Hematopoietic multipotent progenitor cell treated with erythropoietin and hydrocortisone succinate and interleukin-3 and kit ligand, for 4 days (in vitro differentiated cells): ENCODE measurements at regions not wholly inside any gene's neighbourhood (a gene's known extent, or its start where the extent isn't known, plus 50 kb on each side); places are given as distances from the start of the nearest gene placed in this dataset.
A peak's percentile ranks its signal among the peaks of the same experiment; 100 is the strongest.
"Not testable (repeated sequence)": the region's sequence is repeated elsewhere in the genome, so short reads cannot be mapped to it uniquely, and the experiment has no call there.

ENCODE experiments used
- DNase-seq: peaks from one replicate; pipeline ENCODE4 v3.0.0-alpha.2; 2015

DNA sequence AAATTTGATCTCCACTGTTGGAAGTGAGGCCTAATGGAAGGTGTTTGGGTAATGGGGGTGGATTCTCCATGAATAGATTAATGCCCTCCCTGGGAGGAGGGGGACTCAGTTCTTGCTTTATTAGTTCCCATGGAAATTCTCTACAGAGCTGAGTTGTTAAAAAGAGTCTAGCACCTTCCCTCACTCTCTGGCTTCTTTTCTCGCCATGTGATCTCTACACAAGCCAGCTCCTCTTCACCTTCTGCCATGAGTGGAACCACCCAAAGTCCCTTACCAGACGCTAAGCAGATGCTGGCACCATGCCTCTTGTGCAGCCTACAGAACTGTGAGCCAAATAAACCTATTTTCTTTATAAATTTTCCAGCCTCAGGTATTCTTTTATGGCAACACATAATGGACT is 465.8 kb upstream of the ANO5 start:
- DNase-seq, result no peak

DNA sequence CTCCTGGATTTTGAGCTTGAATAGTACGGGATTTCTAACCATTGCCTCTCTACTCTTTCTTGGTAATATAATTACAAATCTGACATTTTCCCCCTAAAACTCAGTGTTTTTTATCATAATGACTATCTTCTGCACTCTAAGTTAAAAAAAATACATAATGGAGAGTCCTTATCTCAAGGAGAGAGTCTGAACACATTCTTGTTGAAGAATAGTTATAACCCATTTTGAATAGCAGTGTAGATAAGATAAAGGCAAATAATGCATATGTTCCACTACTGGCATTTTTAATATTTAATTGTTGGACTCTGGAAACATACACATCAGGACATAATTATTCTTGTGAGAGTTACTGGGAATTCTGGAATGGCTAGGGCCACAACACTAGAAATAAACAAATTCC is 456.5 kb upstream of the ANO5 start:
- DNase-seq, result no peak

- DNase-seq, result not testable (repeated sequence)
Measured at GRCh38 chr11:21752475-21753243, 440.2 kb upstream of the ANO5 start.

GRCh38 chr11:21753244-21753767 is 439.6 kb upstream of the ANO5 start:
- DNase-seq, result not testable (repeated sequence)

DNA sequence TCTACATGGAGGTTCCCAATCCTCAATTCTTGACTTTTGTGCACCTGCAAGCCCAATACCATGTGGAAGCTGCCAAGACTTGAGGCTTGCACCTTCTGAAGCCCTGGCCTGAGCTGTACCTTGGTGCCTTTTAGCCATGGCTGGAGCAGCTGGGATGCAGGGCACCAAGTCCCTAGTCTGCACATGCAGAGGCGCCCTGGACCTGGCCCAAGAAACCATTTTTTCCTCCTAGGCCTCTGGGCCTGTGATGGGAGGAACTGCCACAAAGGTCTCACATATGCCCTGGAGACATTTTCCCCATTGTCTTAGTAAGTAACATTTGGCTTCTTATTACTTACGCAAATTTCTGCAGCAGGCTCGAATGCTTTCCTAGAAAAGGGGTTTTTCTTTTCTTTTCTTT is 431.9 kb upstream of the ANO5 start:
- DNase-seq, result no peak

GRCh38 chr11:21768388-21768787 is 424.5 kb upstream of the ANO5 start:
- DNase-seq, result no peak

GRCh38 chr11:21769188-21769587 is 423.7 kb upstream of the ANO5 start:
- no peak for DNase-seq

DNA sequence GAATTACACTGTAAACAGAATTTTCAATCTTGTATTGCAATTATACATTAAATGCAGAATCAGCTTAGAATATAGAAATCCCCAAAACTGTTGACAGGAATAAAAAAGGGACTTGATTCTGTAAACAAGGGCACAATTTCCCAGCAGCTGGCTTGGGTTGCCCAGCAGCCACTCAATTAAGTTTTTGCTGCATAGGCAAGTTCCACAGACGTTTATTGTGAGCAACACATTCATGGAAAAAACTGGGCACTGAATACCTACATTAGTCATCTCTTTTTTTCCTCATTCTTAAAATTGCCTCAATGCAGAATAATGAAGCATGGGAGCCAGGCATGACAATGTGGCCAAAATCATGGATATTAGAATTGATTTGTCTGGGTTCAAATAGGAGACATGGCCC is 421.8 kb upstream of the ANO5 start:
- DNase-seq, result no peak

DNA sequence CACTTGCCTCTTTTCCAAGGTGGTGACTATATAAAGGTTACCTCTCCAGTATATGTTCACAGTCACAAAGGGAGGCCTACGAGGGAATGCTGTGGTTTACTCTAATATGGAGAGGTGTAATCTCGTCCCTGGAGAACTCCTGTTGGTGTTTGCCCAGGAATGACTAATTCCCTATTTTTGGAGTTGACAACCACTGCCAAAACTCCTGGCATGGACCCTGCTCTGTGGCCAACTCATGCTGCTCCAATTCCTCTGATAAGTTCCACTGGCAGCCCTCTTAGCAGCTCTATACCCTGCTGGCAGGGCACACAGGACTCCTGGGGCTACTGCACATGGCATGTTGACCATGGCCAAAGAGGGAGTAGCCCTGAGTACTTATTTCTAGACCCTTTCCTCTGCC is 418.7 kb upstream of the ANO5 start:
- DNase-seq, result no peak

GRCh38 chr11:21775911-21776310 is 417.0 kb upstream of the ANO5 start:
- DNase-seq, result no peak

DNA sequence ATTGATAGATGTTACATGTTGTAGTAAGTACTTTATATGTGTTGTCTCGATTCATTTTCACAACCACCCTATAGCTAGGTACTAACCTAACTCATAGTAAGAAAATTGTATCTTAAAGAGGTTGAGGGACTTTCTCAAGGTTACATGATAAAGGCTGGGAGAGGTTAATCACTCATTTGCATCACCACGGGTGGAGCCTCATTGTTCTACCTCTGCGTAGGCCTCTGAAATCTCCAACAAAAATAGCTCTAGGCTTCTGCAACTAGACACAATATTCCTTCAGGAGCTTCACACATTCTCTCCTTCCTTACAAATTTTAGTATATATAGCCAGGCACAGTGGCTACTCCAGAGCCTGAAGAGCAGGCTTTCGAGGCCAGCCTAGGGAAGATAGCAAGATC is 408.9 kb upstream of the ANO5 start:
- no peak for DNase-seq

GRCh38 chr11:21785351-21785750 is 407.5 kb upstream of the ANO5 start:
- DNase-seq, result no peak

DNA sequence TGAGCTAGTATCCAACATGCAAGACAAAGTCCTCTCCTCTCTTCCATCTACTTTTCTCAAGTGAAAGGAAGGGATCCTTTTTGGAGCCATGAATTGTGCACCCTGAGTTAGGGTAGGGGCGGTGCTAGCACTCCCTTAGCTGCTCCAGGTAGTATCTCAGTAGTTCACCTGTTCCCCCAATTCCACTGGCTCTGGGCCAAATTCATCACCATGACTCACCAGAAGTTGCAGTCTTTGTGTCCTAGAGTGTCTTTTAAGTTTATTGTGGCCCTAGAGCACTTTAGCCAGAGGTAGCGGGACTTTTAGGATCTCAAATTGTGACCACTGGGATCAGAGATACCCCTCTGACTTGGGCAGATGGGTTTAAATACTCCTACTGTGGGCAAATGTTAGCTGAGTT is 398.6 kb upstream of the ANO5 start:
- DNase-seq, result no peak

DNA sequence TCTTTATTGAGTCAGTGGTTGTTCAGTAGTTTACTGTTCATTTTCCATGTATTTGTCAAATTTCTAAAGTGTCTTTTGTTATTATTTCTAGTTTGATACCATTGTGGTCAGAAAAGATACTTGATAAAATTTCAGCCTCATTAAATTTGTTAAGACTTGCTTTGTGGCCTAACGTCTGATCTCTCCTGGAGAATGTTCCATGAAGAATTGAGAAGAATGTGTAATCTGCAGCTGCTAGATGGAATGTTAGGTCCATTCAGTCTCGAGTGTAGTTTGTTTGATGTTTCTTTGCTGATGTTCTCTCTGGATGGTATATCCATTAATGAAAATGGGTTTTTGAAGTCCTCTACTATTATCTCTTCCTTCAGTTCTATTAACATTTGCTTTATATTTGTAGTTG is 394.7 kb upstream of the ANO5 start:
- no peak for DNase-seq

DNA sequence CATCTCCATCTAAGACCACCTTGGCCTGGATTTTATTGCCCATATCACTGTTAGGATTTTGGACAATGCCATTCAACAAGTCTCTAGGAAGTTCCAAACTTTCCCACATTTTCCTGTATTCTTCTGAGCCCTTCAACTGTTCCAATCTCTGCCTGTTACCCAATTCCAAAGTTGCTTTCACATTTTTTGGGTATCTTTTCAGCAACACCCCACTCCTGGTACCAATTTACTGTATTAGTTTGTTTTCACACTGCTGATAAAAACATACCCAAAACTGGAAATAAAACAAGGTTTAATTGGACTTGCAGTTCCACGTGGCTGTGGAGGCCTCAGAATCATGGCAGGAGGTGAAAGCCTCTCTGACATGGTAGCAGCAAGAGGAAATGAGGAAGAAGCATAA is 388.4 kb upstream of the ANO5 start:
- DNase-seq, result not testable (repeated sequence)

DNA sequence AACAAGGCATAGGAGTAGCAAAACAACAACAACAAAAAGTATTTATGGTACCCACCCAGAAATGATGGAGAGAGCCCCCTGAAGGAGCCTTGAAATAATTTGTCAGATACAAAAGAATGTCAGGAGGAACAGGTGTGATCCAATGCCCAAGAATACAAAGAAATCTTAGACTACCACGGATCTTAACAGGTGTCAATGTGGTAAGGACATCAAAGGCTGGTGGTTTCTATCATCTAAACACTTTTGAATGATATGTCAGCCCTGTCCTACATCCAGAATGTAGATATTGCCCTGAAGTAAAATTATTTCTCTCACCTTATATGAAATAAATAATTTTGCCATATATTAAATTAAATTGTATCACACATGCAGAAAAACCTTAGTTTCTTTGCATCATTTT is 386.4 kb upstream of the ANO5 start:
- no peak for DNase-seq

DNA sequence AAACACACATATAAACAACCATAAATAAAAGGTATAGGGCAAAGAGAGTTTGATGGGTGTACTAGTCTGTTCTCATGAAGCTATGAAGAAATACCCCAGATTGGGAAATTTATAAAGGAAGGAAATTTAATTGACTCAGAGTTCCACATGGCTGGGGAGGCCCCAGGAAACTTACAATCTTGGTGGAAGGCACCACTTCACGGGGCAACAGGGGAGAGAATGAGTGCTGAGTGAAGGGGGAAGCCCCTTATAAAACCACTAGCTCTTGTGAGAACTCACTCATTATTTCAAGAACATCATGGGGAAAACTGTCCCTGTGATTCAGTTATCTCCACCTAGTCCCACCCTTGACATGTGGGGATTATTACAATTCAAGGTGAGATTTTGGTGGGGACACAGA is 385.9 kb upstream of the ANO5 start:
- DNase-seq, result peak; percentile 21

- DNase-seq, result no peak
Measured at GRCh38 chr11:21807350-21807749, 385.5 kb upstream of the ANO5 start.

GRCh38 chr11:21810650-21811049 is 382.2 kb upstream of the ANO5 start:
- DNase-seq, result peak; percentile 51

DNA sequence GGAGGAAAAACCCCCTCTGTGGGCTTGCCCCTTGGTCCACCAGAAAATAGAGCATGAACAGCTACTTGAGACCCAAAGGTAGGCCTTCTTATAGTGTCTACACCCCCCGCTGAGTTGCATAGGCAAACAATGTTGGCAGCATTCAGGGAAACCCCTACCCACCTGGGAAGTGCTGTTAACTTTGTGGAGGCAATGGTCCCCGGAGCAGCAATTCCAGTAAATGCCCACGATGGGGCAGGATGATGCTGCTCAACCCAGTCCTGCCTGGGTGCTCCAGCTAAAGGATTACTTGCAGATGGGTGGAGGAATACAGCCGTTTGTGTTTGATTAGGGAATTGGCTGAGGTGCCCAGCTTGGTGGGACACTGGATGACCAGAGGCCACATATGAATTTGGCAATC is 381.3 kb upstream of the ANO5 start:
- no peak for DNase-seq

DNA sequence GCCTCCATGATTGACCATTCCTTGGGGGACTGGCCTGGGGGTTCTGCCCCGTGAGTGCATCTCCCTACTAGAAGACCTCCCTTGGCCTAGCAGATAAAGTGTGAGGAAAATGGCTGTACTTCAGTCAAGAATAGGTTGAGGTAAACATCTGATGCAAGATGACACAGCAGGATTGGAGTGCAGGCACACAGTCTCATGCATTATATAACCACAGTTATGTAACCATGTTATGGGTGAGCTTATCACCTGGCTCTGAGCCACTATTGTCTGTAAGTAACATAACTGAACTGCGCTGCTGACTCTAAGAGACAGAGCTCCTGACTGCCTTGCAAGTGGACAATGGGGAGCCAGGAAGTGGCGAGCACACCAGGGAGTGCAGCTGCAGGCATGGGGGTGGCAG is 378.7 kb upstream of the ANO5 start:
- DNase-seq, result peak; percentile 53

GRCh38 chr11:21817696-21818095 is 375.2 kb upstream of the ANO5 start:
- no peak for DNase-seq

DNA sequence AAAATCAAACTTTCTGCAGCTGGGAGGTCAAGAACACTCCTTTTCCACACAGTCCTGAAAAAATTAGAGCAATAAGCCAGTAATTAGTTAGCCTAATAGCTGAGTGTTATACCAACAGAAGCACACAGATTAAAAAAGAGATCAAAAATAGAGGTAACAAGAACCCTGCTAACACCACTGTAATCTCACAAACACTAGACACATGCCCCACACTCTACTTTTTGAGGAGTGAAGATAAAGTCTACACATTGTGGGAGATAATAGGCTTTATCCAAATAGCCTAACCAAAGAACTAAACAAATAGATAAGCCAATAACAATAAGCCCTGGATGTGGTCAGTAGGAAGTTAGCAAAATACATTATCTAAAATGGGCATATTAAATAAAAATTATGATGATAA is 372.7 kb upstream of the ANO5 start:
- DNase-seq, result no peak

DNA sequence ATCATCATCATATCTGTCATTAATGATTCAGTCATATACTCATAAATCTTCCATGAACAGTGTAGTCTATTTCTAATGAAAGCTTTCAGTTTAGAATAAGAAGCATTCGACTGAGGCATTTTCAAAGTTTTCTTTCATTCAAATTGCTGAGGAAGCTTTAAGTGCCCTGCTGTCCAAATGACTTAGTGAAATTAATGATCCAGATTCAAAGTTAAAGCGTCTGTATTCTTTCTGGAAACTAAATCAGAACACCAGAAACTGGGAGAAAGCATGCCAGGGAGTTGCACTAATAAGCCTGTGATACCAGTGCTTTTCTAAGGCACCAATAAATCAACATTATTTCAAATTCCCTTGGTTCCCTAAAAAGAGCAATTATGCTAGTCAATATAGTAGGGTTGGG is 367.8 kb upstream of the ANO5 start:
- DNase-seq, result no peak

- DNase-seq, result no peak
Measured at GRCh38 chr11:21838427-21838826, 354.5 kb upstream of the ANO5 start.
